Non-pigmented ciliary epithelial cell (primary cell): ENCODE measurements at regions not wholly inside any gene's neighbourhood (a gene's known extent, or its start where the extent isn't known, plus 50 kb on each side); places are given as distances from the start of the nearest gene placed in this dataset.
"Not testable (repeated sequence)": the region's sequence is repeated elsewhere in the genome, so short reads cannot be mapped to it uniquely, and the experiment has no call there.

ENCODE experiments used
- DNase-seq: peaks from one replicate; pipeline ENCODE4 v3.0.0-alpha.2; 2010; ENCODE audit warnings: low read depth

DNA sequence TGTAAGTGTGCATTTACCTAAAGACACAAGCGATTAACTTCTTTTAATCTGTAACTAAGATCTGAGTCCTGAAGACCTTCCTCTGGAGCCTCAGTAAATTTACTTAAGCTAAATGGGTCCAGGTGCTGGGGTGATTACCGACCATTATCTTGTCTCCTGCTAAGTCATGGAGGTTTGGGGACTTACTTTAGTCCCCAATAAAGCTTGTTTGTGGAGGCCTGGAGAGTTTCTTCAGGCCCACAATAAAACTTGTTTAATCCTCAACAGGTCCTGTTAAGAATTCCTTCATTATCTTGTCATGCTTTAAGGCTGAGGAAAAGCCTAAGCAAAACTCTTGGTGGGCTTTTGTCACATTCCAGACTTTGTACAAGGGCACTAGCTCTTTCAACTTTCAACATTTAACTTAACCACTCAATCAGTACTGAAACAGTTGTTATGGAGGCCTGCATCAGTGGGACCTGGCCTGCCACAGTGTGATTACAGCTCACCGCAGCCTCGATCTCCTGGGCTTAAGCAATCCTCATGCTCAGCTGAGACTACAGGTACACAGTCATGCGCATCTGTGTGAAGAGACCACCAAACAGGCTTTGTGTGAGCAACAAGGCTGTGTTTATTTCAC is 84.0 kb downstream of the FMO4 start:
- DNase-seq: no peak

DNA sequence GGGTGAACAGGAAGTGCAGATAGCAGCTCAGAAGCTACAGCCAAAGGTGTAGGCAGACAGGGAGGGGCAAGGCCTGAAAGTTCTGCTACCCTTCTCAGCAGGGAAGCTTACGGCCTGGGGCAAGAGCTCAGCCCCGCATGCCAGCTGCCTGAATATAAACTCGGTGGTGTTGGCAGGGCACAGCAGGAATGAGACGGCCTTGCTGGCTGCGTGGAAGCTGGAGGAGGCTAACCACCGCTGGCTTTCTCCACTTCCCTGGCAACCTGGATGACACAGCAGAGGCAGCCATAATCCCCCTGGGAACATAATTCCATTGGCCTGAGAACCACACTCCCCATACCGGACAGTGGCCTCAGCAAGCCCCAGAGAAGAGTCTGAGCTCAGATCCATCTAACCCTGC is 81.9 kb upstream of the PRRC2C start:
- peak; percentile 9 for DNase-seq

DNA sequence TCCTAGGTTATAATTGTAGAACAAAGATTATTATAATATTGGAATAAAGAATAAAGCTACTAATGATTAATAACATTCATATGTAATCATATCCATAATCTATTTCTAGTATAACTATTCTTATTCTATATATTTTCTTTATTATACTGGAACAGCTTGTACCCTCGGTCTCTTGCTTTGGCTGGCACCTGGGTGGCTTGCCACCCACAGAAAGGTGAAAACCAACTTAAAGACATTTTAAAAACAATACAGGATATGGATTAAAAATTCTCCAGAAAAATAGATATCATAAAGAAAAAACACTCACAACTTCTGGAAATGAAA is 80.0 kb upstream of the PRRC2C start:
- no peak for DNase-seq

DNA sequence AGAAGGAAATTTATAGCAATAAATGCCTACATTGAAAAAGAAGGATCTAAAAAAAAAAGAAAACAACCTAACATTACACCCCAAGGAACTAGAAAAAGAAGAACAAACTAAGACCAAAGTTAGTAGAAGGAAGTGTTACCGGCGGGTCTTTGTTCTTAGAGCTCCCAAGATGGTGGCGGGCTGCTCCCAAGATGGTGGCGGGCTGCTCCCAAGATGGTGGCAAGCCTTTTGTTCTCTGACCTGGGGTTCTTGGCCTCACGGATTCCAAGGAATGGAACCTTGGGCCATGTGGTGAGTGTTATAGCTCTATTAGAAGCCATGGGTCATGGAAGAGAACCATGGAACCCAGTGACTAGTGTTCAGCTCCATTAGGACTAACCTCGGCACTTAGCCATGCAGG is 71.8 kb upstream of the PRRC2C start:
- DNase-seq: not testable (repeated sequence)

DNA sequence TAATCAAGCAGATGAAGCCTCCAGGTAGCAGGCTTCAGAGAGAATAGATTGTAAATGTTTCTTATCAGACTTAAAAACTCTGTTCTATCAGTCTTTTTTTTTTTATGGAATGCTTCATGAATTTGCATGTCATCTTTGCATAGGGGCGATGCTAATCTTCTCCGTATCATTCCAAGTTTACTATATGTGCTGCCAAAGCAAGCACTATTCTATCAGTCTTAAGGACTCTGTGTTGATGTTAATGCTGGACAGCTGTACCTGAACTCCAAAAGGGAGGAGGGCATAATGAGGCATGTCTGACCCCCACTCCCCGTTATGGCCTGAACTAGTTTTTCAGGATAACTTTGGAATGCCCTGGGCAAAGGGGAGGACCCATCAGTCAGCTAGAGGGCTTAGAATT is 66.8 kb upstream of the PRRC2C start:
- DNase-seq: no peak

DNA sequence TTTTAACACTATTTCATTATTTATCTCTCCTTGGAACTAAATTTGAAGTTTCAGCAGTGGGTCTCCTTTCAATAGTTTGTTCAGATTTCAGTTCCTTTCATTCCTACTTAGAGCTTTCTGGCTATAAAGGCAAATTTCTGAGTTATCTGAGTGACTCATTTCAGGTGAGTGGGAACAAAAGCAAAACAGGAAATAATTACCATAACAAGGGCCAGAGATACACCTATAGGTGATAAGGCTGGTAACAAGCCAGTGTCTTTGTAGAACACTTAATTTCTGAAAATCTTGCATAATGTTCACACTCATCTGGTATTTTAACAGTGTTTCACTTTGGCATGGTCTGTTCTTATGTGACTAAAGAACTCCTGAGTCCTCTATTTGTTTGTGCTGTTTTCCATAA is 64.5 kb upstream of the PRRC2C start:
- DNase-seq: no peak

DNA sequence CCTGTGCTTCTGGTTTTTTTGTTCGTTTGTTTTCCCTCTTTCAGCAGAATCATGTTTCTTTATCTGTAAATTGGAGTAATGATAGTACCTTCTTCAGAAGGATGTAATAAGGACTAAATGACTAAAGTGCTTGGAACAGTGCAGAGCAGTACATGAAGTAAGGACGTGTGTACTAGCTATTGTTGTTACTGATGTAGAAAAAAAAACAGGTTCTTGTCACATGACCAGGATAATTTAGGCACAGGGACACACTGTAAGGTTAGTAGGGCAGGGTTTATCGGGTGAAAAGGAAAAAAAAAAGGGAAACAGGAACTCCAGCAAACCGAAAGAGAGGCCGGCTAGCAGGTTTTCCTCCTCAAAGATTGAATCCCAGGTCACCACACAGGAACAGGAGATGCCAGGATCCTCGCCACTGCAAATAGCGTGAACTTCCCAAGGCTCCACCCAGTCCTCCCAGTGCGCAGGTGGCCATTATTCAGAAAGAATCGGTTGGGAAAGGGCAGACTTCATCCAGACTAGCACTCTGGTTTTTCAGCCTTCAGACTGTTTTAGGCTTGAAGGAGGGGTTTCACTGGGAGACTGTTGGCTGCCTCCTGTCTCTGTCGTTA is 63.8 kb upstream of the PRRC2C start:
- no peak for DNase-seq

DNA sequence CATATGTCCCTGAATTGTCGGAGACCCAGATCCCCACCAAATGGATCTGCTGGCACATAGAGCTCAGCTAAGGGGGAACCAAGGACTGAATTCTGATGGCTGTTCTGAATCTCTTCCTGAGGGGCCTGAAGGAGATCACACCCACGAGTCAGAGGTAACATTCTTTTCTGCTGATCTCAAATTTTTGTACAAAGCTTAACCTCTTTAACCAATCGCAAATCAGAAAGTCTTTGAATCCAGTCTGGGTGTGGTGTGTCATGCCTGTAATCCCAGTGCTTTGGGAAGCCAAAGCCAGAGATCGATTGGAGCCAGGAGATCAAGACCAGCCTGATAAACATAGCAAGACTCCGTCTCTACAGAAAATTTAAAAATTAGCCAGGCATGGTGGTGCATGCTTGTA is 62.8 kb upstream of the PRRC2C start:
- no peak for DNase-seq

DNA sequence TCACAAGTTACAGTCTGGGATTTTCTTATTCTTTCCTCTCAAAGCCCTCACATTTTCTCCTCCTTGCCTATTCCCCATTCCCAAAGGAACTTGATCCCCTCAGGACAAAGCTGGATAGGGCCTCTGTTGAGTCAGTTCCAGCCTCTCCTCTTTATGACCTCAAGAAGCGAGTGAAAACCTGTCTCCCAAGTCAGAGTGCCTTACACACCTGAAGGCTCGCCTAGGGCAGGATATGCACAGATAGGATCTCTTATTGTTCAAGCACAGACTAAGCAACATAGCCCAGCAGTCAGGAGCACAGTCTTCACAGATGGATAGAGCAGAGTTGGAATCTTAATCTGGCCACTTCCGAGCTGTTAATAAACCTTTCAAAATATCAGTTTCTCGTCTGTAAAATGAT is 60.8 kb upstream of the PRRC2C start:
- DNase-seq: no peak

DNA sequence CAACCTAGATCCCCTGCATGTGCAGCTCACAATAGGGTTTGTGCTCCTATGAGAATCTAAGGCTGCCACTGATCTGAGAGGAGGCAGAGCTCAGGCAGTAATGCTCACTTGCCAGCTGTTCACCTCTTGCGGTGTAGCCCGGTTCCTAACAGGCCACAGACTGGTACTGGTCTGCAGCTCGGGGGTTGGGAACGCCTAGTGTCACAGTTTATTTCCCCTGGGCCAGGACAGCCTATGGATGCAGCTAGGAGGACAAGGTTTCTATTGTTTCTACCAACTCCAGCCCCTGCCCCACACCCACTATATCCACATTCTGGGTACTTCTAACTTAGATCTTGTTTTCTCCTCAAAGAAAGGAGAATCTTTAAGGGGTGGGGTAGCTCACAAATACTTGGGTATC is 58.7 kb upstream of the PRRC2C start:
- no peak for DNase-seq

DNA sequence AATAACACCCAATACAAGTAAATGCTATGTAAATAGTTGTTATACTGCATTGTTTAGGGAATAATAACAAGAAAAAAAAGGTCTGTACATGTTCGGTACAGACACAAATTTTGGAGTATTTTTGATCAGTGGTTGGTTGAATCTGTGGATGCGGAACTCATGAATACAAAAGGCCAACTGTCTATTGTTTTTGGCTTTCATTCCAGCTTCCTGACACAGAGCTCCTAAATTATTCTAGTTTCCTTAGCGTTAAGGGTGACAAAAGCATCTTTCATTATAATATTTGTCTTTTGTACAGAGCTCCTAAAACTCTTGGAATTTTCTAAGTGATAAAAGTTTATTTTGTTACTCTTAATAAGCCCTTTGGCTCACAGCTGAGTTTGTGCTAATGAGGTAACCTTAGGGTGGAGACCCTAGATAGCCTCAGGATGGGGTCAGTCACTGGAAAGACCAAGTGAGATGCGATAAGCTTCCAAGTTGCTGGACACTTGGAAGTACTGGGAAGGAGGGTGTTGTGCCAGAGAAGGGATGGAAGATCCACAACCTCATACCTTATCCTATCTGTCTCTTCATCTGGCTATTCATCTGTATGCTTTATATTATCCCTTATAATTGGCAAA is 57.4 kb upstream of the PRRC2C start:
- DNase-seq: no peak

DNA sequence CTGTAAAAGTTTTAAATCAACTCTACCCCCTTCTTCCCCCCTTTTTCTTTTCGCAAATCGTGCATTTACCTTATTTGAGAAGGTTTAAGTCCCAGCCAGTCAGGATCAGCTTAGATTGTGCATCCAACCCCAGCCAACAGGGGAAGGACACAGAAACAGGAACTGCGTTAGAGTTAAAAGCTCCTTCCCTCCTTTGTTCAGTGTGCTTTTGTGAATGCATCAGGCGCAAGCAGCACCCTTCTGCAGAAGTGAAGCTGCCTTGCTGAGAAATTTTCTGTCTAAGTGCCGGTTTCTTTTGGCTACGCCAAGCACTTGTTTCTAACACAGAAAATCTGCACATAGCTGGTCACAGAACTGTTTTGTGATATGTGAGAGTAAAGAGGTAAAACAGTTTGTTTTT is 56.2 kb upstream of the PRRC2C start:
- DNase-seq: no peak

DNA sequence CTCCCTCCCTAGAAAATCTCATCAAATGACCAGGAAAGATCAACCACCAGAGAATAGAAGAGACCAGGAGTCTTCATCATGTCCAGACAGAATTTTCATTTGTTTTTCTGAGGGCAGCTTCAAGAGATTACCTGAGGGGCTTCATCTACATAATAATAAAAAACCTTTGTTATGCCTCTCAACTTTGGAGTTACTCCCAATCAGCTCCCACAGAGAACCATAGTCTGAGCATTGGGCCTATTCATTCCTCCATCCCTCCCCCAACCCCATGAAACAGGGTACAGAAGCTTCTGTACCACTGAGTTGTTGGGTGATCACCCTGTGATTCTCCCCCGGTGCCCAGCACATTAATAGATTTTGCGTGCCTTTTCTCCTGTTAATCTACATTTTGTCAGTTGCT is 53.3 kb upstream of the PRRC2C start:
- no peak for DNase-seq

DNA sequence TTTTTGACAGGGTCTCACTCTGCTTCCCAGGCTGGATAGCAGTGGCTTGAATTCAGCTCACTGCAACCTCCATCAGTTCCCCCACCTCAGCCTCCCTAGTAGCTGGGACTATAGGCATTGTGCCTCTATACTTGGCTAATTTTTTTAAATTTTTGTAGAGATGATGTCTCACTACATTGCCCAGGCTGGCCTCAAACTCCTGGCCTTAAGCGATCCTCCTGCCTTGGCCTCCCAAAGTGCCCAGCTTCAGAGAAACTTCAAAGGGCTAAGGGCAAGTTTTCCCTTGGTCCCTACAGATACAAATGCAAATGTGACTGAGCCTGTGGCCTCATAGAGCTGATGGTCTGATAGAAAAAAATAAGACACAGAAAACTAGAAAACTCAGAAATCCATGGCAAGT is 52.9 kb upstream of the PRRC2C start:
- no peak for DNase-seq

DNA sequence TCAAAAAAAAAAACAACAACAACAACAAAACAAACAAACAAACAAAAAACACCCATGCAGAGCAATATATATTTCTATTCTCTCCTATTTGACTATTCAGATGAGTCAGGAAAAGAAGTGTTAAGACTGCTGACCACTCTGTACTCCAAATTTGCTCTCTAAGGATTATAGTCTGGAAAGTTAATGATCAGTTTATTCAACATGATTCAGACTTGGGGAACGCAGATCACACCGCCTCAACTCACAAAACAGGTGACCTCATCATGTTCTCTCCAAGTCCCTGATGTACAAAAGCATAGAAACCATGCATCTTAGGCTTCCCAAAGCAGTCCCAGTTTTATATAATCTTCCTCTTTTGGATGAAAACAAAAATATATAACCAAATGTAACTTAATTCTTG is 51.9 kb upstream of the PRRC2C start:
- peak; percentile 76 for DNase-seq

DNA sequence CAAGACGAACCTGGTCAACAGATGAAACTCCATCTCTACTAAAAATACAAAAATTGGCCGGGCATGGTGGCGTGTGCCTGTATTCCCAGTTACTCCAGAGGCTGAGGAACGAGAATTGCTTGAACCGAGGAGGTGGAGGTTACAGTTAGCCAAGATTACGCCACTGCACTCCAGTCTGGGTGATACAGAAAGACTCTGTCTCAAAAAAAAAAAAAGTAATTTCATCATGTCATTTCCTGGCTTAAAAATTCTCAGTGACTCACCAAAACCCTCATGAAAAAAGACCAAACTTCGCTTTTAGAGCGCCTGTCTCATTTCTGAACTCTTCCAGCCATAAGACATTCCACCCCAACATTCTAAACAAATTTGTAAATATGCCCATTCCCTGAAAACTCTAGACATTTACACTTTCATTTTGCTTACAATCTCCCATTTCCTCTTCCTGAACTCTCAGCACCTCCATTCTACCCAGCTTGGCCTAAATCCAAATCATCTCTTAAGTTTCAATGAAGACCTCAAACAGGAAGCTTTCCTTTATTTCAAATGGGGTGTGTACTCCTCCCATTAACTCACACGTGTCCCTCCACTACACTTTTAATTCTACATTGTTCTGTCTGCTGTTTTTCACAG is 50.5 kb upstream of the PRRC2C start:
- DNase-seq: peak; percentile 70
